ENCODE measurements at regions not wholly inside any gene's neighbourhood (a gene's known extent, or its start where the extent isn't known, plus 50 kb on each side); places are given as distances from the start of the nearest gene placed in this dataset.

- TF ChIP-seq, protein P1, sequence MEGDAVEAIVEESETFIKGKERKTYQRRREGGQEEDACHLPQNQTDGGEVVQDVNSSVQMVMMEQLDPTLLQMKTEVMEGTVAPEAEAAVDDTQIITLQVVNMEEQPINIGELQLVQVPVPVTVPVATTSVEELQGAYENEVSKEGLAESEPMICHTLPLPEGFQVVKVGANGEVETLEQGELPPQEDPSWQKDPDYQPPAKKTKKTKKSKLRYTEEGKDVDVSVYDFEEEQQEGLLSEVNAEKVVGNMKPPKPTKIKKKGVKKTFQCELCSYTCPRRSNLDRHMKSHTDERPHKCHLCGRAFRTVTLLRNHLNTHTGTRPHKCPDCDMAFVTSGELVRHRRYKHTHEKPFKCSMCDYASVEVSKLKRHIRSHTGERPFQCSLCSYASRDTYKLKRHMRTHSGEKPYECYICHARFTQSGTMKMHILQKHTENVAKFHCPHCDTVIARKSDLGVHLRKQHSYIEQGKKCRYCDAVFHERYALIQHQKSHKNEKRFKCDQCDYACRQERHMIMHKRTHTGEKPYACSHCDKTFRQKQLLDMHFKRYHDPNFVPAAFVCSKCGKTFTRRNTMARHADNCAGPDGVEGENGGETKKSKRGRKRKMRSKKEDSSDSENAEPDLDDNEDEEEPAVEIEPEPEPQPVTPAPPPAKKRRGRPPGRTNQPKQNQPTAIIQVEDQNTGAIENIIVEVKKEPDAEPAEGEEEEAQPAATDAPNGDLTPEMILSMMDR (IDR thresholded peaks at IDR 0.05; ENCODE audit: low read depth, low read length): no peak
- TF ChIP-seq POLR2A (IDR thresholded peaks at IDR 0.05; ENCODE audit: extremely low read depth, insufficient read length): no peak
- no peak for TF ChIP-seq MAX (IDR thresholded peaks at IDR 0.05; ENCODE audit: low read depth, low read length)
- TF ChIP-seq MYC (IDR thresholded peaks at IDR 0.05; ENCODE audit: low read depth, low read length): no peak
These were observed 61.8 kb downstream of the RTP5 start for GRCh38 chr2:241931084-241931975.
